Activated CD8-positive, alpha-beta memory T cell treated with anti-CD3 and anti-CD28 coated beads for 24 hours (primary cell): ENCODE measurements at regions not wholly inside any gene's neighbourhood (a gene's known extent, or its start where the extent isn't known, plus 50 kb on each side); places are given as distances from the start of the nearest gene placed in this dataset.
"Not testable (repeated sequence)": the region's sequence is repeated elsewhere in the genome, so short reads cannot be mapped to it uniquely, and the experiment has no call there.

Experiments used
- DNase-seq: peaks from one replicate; pipeline ENCODE4 v3.0.0-alpha.2; 2020

DNA sequence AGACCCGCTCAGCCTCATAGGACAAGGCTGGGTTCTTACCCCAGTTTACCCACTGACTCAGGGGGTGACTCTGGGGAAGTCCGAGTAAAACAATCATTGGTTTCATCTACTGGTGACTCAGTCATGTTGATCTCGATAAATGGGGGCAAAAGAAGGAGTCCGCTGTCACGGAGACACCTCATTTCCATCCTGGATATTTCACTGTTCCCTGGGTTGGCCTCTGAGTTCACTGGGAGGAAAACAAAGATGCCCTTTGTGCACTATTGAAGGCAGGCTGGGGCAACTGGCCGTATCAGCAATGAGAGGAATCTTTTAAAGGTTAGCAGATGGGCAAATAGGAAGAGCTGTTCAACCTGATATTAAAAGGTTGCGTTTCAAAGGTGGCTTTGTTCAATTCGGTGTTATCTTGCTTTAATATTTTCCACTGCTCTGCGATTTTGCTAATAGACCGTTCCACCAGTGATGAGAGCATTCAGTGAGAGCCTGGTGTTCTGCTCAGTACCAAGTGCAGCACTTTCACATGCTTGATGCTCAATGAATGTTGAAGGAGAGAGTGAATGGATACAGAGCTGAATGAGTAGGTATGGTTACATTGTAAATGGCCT is 110.2 kb upstream of the EGFLAM start:
- DNase-seq = no peak

DNA sequence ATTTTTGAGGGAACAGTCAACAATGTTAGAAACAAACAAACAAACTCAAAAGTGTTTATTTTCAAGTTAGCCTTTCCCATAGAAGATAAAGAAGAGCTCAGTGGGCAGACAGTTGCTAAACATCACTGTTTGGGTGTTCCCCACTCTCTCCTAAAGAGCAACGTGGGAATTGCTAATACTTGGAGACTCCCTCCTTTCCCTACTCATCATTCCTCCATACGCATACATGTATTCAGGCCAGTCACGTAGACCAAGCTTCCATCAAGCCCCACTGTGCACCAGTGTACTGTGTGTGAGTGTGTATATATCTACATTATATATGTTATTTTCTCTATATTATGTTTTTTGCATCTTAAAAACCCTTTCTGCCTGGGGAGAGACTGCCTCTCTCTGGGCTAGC is 115.0 kb upstream of the EGFLAM start:
- no peak for DNase-seq

GRCh38 chr5:38141665-38142064 is 116.7 kb upstream of the EGFLAM start:
- DNase-seq = no peak

DNA sequence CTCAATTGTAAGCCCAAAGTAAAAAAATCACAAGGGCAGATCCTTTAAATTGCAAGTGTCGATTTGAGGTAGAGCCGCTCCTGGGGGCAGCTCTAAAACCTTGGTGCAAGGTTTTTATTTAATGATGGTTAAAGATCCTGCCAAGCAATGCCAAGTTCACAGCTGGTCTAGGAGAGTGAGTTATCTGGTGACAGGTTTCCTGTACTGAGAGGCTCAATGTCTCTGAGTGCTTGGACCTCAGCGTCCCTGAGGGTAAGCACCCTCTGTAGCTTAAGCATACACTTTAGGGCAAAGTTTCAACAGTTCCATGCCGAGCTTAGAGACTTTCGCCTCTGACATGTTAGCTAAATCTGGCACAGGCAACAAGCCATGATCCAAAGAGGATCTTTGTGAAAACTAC is 119.8 kb upstream of the EGFLAM start:
- no peak for DNase-seq

DNA sequence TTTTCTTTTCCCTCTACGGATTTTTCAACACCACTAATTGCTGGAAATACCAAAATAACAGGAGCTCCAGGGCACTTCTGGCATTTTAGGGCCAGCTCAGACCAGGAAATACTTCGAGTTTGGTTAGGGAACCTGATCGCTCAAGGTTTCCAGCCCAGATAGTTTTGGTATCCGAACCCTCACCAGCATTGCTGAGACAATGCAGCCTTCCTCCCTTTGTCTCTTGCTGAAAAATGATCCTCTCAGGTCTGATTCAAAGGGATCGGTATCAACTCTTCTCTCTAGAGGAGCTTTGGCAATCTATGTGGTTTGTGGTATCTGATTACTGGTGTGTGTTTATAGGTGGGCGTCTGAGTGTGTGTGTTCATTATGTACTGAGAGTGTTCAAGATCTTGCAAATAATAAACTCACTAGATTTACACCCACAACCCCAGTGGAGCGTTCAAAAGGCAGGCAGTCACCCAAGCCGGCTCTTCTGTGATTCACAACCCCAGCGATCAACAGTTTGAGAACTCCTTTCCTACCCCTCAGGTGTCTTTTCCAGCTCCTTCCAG is 122.8 kb upstream of the EGFLAM start:
- no peak for DNase-seq

DNA sequence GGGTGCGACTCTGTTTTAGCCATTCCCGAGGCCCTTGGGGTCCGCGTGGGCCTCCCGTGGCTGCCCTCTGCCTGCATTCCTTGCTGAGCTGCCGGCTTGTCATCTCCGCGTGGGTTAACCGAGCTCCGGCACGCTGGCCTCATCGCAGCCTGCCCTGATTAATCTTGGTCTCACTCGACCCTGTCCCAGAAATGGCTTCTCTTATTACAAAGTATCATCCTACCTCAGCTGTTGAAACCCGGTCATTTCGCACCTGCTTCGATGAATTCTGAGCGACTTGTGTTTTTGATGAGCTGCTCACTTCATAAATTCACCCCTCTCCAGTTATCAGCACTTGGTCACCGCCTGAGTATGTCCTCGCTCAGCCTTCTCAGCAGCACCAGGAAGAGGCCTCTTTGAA is 123.5 kb upstream of the EGFLAM start:
- DNase-seq = no peak

GRCh38 chr5:38134294-38134693 is 124.1 kb upstream of the EGFLAM start:
- DNase-seq = not testable (repeated sequence)

DNA sequence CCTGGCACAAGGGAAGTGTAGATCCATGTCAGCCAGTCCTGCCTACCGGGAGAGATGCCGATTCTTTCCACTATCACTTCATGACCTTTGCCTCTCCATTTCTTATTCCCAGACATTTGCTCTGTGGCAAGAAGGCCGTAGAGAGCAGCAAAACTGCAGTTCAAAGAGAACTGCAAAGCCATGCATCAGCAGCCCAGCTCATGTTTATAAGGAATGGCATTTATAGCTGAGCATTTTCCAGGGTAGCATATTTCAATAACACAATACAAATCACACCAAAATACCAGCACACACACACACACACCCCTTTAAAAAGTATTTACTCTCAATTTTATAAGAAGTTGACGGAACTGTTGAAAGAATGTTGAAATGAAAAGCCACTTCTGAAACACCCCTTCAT is 126.7 kb upstream of the EGFLAM start:
- no peak for DNase-seq

DNA sequence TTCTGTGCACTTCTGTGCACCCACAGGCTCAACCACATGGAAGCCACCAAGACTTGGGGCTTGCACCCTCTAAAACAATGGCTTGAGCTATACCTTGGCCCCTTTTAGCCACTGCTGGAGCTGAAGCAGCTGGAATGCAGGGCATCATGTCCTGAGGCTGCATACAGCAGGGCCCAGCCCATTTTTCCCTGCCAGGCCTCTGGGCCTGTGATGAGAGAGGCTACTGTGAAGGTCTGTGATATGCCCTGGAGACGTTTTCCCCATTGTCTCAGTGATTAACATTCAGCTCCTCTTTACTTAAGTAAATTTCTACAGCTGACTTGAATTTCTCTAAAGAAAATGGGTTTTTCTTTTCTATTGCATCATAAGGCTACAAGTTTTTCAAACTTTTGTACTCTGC is 134.0 kb upstream of the EGFLAM start:
- DNase-seq = no peak

GRCh38 chr5:38121420-38121819 is 136.9 kb upstream of the EGFLAM start:
- no peak for DNase-seq

DNA sequence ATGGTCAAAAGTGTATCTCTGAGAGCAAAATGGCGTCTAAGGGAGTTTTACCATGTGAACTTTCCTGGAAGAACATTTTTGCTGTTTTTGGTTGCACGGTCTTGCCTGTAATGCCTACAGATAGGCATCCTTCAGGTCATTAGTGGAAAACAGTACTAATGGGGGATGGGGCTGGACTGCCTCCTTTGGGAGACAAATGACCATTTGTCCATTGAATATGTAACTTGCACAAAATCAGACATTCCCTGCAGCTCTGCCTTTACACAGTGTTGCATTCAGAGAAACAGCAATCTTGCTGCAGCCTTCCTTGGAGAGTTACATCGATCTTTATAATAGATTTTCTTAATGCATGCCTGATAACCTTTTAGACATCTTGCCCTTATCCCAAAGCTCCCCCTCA is 138.5 kb upstream of the EGFLAM start:
- no peak for DNase-seq

DNA sequence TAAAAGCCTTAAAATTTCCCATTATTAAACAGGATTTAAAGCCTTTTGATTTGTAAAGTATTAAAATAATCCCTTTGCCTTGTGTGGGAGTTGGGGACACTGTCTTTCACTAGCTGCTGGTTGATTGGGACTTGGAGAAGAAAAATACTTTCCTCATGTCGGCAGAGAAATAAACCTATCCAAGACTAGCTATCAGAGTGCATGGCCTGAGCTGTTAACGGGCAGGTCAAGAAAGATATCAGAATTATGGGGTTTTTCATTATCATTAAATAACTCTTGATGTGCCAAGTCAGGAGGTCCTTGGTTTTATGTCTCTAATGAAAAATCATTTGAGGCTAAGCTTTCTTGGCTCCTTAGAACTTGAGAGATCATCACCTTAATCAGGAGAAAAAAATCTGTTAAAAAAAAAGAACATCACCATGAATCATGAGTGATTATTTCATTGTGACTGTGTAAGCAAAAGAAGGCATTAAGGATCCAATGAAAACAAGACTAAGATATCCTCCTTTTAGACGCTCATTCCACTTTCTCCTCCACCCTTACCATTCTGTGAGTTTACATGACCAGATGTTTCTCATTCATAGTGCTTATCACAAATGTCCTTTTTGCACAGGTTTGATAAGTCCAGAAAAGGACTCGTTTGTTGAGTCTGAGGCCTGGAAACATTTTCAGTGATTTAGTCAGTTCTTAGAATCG is 140.4 kb upstream of the EGFLAM start:
- no peak for DNase-seq

GRCh38 chr5:38115318-38115827 is 143.0 kb upstream of the EGFLAM start:
- DNase-seq = no peak

GRCh38 chr5:38113880-38114279 is 144.5 kb upstream of the EGFLAM start:
- DNase-seq = no peak

DNA sequence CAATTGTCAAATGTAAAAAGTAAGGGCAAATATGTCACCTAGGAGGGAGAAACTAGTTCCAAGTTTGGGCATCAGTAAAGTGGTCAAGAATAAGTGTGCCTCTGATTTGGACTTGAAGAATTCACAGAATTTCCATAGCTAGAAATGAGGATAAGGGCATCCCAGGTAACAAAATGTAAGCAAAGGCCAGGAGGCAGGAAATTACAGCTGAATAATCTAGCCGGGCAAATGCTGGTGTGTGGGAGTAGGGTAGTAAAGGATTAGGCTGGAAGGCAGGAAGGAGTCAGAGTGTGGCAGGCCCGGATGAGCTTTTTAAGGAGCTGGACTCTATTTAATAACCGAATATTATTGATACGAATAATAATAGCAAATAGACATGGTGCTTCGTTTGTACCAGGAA is 144.9 kb upstream of the EGFLAM start:
- DNase-seq = no peak

DNA sequence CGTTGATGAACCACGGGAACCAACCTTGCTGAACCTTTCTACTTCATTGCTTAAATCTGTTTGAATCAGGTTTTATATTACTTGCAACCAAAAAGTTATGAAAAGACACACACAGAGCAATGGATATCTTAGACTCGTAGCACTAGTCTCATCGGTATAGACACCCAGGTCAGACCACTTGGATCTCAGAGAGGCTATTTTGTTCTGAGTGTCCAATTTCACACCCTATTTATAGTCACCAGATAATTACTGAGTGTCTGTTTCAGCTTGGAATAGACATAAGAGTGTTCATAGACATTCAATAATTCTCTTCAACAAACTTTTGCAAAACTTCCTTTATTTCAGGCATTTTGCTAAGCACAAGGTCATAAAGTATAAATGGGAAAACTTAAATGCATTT is 145.4 kb upstream of the EGFLAM start:
- no peak for DNase-seq

- no peak for DNase-seq
These were observed 148.2 kb upstream of the EGFLAM start for GRCh38 chr5:38110130-38110529.

DNA sequence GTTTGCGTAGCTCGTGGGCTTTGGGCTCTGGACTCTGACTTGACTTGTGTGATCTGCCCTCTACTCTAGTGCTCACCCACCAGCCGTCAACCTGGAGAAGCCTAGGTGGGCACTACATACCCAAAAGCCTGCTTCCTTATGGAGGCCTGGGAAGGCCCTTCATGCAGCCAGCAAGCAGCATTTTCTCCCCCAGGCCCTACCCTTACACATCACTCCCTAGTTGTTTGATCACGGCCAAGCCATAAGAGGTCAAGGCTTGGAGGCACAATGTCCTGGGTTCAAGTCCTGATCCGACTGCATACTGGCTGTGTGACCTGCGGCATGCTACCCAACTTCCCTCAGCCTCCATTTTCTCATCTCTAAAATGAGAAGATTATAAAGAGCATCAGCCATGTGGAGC is 151.3 kb upstream of the EGFLAM start:
- no peak for DNase-seq

GRCh38 chr5:38105801-38106200 is 152.6 kb upstream of the EGFLAM start:
- no peak for DNase-seq

GRCh38 chr5:38105231-38105570 is 153.2 kb upstream of the EGFLAM start:
- DNase-seq = no peak

DNA sequence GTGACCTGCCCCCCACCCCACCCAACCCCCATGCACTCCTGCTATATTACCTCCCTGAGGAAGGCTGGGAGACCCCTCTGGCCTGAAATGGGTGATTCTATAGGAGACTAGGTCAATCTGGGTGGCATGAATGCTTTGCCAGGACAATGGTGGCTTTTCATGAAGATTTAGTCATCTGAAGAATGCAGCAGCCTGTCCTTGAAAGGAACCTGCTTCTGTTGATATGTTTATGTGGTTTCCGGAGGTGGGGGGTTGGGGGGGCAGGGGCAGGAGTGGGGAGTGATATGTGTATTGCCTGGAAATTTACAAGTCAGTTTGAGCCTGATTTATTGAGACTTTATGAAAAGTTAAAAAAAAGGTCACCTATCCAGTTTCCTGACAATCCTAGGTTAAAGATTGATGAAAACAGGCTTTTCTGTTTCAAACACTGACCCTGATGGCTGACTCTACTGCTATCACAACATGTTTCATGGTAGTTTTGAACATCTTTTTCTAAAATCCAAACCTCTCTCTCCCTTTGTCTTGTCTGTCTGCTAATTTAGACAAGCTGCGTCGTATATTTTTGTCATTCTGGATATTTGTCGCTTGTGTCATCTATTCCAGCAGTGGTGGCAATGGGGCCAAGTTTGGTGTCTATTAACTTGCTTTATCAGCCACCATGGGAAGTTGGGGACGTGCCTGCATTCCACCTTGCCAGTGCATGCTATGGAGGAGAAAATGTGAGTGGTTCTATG is 153.7 kb upstream of the EGFLAM start:
- no peak for DNase-seq

- no peak for DNase-seq
These were observed 156.5 kb upstream of the EGFLAM start for GRCh38 chr5:38101897-38102296.

- no peak for DNase-seq
These were observed 158.9 kb upstream of the EGFLAM start for GRCh38 chr5:38099205-38100168.
